Suprapubic skin (tissue), 3 donors: ENCODE measurements at regions not wholly inside any gene's neighbourhood (a gene's known extent, or its start where the extent isn't known, plus 50 kb on each side); places are given as distances from the start of the nearest gene placed in this dataset.

Experiments
- EP300 ChIP-seq: sonication (generic); formaldehyde crosslinking; IDR thresholded peaks from one replicate; pipeline ENCODE4 v1.6.1; 2017; ENCODE audit warnings: antibody characterized with exemption
- POLR2A ChIP-seq, 2 donors: fragments of 450-650 bp; IDR thresholded peaks; one replicate each; pipeline ENCODE4 v1.6.1; 2017; ENCODE audit warnings: antibody characterized with exemption in 2 of 2, mild to moderate bottlenecking in 2 of 2, moderate library complexity in 2 of 2
- TF ChIP-seq, protein P1 (sequence below), 2 donors: fragments of 200-600 bp in 1 of 2; fragments of 450-650 bp in 1 of 2; sonication (generic) in 1 of 2; IDR thresholded peaks; one replicate each; pipeline ENCODE4 v1.5.1; 2016 to 2019; ENCODE audit warnings: antibody characterized with exemption in 2 of 2, mild to moderate bottlenecking in 1 of 2, moderate library complexity in 1 of 2

DNA sequence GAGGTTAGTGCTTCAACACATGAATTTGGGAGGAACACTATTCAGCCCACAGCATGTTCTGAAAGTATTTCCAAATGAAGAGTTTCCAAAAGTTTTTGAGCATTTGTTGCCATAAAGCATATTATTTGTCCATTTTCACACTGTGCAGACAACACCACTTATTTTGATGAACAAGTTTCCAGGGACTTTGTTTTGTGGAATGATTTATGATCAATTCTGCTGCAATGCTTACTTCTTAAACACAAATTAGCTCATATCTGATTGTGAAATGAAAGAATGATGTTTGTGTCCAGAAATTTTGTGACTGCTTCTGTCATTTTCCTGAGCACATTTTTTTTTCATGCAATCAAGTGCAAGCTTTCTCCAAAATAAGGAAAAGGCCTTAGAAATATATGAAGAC is 205.3 kb downstream of the RAP2A start:
- TF ChIP-seq EP300 = no peak
- TF ChIP-seq, protein P1, sequence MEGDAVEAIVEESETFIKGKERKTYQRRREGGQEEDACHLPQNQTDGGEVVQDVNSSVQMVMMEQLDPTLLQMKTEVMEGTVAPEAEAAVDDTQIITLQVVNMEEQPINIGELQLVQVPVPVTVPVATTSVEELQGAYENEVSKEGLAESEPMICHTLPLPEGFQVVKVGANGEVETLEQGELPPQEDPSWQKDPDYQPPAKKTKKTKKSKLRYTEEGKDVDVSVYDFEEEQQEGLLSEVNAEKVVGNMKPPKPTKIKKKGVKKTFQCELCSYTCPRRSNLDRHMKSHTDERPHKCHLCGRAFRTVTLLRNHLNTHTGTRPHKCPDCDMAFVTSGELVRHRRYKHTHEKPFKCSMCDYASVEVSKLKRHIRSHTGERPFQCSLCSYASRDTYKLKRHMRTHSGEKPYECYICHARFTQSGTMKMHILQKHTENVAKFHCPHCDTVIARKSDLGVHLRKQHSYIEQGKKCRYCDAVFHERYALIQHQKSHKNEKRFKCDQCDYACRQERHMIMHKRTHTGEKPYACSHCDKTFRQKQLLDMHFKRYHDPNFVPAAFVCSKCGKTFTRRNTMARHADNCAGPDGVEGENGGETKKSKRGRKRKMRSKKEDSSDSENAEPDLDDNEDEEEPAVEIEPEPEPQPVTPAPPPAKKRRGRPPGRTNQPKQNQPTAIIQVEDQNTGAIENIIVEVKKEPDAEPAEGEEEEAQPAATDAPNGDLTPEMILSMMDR (IDR thresholded peaks at IDR 0.05) = no peak
- no peak for TF ChIP-seq POLR2A (IDR thresholded peaks at IDR 0.05)
